Lower lobe of right lung (tissue), 2 donors: ENCODE measurements at regions not wholly inside any gene's neighbourhood (a gene's known extent, or its start where the extent isn't known, plus 50 kb on each side); places are given as distances from the start of the nearest gene placed in this dataset.

ENCODE experiments used
- ATAC-seq, 2 donors: fragments of 200-7000 bp; cut with Tn5 transposase; one replicate each; pipeline ENCODE4 v1.9.1; 2020 to 2022; ENCODE audit warnings: mild to moderate bottlenecking in 2 of 2, moderate library complexity in 2 of 2
- DNase-seq: peaks from one replicate; pipeline ENCODE4 v3.0.0-alpha.2; 2020
- H3K27ac ChIP-seq: fragments of 200-600 bp; one replicate; pipeline ENCODE4 v1.8.0; 2022
- H3K27me3 ChIP-seq: fragments of 200-600 bp; one replicate; pipeline ENCODE4 v1.8.0; 2022; ENCODE audit warnings: low read depth
- H3K36me3 ChIP-seq: fragments of 200-600 bp; one replicate; pipeline ENCODE4 v1.8.0; 2022; ENCODE audit warnings: mild to moderate bottlenecking
- H3K4me1 ChIP-seq: fragments of 200-600 bp; one replicate; pipeline ENCODE4 v1.8.0; 2022
- H3K4me3 ChIP-seq: fragments of 200-600 bp; one replicate; pipeline ENCODE4 v1.8.0; 2022; ENCODE audit warnings: mild to moderate bottlenecking
- H3K9me3 ChIP-seq: fragments of 200-600 bp; one replicate; pipeline ENCODE4 v1.8.0; 2022
- intact Hi-C: fragments of 100-400 bp; cut with DNase I; formaldehyde crosslinking; loops from one replicate; pipeline ENCODE4 v1.11.0; 2022
- TF ChIP-seq, protein P1 (sequence below): fragments of 200-600 bp; IDR thresholded peaks from one replicate; pipeline ENCODE4 v1.8.0; 2022; ENCODE audit warnings: antibody characterized with exemption, mild to moderate bottlenecking
- donor health status: DM: no; HTN: yes; CAD: no; lungs with severe emphysema.

DNA sequence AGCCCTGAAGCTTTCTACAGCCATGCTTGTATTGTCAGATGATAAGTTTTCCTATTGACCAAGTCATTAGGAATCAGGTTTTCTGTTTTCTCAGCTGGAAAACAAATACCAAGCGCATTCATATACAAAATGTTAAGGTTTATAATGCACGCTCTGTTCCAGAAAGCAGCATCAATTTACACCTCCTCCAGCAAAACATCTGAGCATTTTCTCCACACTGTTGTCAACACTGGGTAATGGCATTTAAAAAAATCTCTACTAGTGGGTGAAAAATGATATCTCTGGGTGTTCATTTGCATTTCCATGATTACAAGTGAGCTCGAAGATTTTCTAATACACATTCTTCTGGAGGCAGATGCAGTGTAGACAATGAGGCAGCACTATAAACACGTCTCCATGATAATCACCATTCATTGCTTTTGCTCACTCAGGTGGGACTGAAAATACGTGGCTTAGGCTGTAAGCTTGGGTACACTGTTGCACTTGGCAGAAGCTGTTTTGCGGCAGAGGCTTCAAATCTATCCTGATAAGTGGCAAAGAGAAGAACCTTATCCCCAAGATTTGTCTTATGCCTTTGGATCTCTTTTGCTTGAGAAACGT, 114.8 kb upstream of the PLPP4 start:
- Histone ChIP-seq H3K36me3 (no peaks in the 10 kb centered on the region), H3K4me3 (no peak overlapping the region), H3K4me1 (no peaks in the 10 kb centered on the region), H3K27me3 (peaks cover 9% of the 10 kb centered on the region), H3K9me3 (no peaks in the 10 kb centered on the region), H3K27ac (no peak overlapping the region)
- TF ChIP-seq, protein P1, sequence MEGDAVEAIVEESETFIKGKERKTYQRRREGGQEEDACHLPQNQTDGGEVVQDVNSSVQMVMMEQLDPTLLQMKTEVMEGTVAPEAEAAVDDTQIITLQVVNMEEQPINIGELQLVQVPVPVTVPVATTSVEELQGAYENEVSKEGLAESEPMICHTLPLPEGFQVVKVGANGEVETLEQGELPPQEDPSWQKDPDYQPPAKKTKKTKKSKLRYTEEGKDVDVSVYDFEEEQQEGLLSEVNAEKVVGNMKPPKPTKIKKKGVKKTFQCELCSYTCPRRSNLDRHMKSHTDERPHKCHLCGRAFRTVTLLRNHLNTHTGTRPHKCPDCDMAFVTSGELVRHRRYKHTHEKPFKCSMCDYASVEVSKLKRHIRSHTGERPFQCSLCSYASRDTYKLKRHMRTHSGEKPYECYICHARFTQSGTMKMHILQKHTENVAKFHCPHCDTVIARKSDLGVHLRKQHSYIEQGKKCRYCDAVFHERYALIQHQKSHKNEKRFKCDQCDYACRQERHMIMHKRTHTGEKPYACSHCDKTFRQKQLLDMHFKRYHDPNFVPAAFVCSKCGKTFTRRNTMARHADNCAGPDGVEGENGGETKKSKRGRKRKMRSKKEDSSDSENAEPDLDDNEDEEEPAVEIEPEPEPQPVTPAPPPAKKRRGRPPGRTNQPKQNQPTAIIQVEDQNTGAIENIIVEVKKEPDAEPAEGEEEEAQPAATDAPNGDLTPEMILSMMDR: no peak
- intact Hi-C loops: no loop called here
- no peak for DNase-seq
- no peak for ATAC-seq

DNA sequence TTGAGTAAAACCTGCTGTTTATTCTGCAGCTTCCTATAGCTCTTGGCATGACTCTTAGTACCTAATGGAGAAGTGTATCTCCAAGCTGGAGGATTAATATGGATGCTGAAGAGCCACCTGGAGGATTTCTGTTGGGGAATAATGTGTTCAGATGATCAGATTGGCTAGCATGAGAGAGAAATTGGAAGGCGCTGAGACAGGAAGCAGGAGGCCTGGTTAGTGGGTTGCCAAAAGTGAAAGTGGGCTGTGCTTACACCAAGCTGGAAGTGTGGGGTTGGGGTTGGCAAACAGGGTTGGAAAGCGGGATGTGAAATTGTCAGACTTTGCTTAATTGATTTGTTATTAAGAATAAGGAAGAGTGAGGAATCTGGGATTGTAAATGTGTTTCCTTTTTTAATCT, 111.8 kb upstream of the PLPP4 start:
- Histone ChIP-seq H3K27me3 (peaks cover 6% of the 10 kb centered on the region), H3K27ac (no peak overlapping the region), H3K4me3 (no peak overlapping the region), H3K4me1 (no peaks in the 10 kb centered on the region), H3K9me3 (no peaks in the 10 kb centered on the region), H3K36me3 (no peaks in the 10 kb centered on the region)
- DNase-seq (no peak), ATAC-seq (no peak)
- TF ChIP-seq, protein P1: no peak
- intact Hi-C loops: no loop called here

DNA sequence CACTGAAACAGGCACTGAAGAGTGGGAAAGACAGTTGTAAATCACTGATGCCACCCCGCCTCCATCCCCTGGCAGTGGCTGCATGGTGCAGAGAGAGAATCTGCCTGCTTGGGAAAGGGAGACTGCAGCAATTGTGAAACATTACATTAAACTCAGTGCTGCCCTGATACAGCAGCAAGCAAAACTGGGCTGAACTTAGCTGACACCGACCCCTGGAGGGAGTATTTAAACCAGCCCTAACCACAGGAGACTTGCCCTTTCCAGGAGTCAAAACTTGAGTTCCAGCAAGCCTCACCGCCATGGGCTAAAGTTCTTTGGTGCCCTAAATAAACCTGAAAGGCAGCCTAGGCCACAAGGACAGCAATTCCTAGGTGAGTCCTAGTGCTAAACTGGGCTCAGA, 109.4 kb upstream of the PLPP4 start:
- H3K4me1 ChIP-seq: no peaks in the 10 kb centered on the region
- ATAC-seq: no peak
- H3K4me3 ChIP-seq: no peak overlapping the region
- peaks cover 5% of the 10 kb centered on the region for H3K9me3 ChIP-seq
- H3K27me3 ChIP-seq: peaks cover 6% of the 10 kb centered on the region
- TF ChIP-seq, protein P1: no peak
- intact Hi-C loops: no loop called here
- DNase-seq: no peak
- H3K36me3 ChIP-seq: no peaks in the 10 kb centered on the region
- no peak overlapping the region for H3K27ac ChIP-seq

DNA sequence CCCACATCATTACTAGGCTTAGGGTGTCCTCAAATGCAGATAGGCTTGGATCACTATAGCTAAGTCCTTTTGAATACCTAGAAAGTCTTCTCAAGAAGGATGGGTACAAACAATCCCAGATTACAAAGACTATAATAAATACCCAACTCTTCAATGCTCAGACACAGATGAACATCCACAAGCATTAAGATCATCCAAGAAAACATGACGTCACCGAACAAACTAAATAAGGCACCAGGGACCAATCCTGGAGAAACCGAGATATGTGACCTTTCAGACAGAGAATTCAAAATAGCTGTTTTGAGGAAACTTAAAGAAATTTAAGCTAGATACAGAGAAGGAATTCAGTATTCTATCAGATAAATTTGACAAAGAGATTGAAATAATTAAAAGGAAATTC, 108.0 kb upstream of the PLPP4 start:
- no peak overlapping the region for H3K27ac ChIP-seq
- intact Hi-C loops: no loop called here
- TF ChIP-seq, protein P1: no peak

DNA sequence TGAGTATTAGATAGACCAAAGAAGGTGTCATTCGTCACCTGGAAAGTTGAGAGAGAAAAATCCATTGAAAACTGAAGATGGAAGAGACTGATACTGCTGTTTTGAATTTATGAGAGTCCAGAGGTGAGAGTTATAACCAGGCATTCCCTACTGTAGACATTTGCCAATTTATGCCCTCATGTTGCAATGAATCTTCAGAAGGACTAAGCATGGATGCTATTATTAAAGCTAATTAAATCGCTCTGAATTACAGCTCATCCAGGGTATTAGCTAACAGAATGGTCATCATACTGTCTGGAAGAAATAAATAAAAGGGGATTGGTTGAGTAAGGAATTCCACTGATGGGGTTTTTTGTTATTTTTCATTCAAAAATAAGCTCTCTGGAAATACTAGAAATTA, 101.6 kb upstream of the PLPP4 start:
- intact Hi-C loops: no loop called here
- Histone ChIP-seq H3K36me3 (no peaks in the 10 kb centered on the region), H3K27me3 (no peaks in the 10 kb centered on the region), H3K4me3 (no peak overlapping the region), H3K4me1 (no peaks in the 10 kb centered on the region), H3K9me3 (peaks cover 5% of the 10 kb centered on the region), H3K27ac (no peak overlapping the region)
- TF ChIP-seq, protein P1: no peak
- no peak for DNase-seq
- no peak for ATAC-seq

More for the DNA sequence above, 108.0 kb upstream of the PLPP4 start:
- Histone ChIP-seq H3K27me3 (peaks cover 6% of the 10 kb centered on the region), H3K4me1 (no peaks in the 10 kb centered on the region), H3K9me3 (peaks cover 5% of the 10 kb centered on the region), H3K36me3 (no peaks in the 10 kb centered on the region), H3K4me3 (no peak overlapping the region)
- no peak for ATAC-seq
- no peak for DNase-seq
